Muscle of leg (tissue), 3 donors: ENCODE measurements at regions not wholly inside any gene's neighbourhood (a gene's known extent, or its start where the extent isn't known, plus 50 kb on each side); places are given as distances from the start of the nearest gene placed in this dataset.

Experiments used
- DNase-seq: peaks from one replicate; pipeline ENCODE4 v3.0.0; 2013
- H3K27ac ChIP-seq: one replicate; pipeline ENCODE4 v1.5.1; 2013; ENCODE audit warnings: mild to moderate bottlenecking, low read length, control low read depth
- H3K27me3 ChIP-seq: one replicate; pipeline ENCODE4 v1.6.1; 2013; ENCODE audit warnings: low read length; ENCODE audit not compliant: control insufficient read depth, insufficient read depth
- H3K36me3 ChIP-seq: one replicate; pipeline ENCODE4 v1.6.1; 2013; ENCODE audit warnings: low read length; ENCODE audit not compliant: control insufficient read depth, insufficient read depth
- H3K4me1 ChIP-seq: one replicate; pipeline ENCODE4 v1.6.1; 2013; ENCODE audit warnings: low read length; ENCODE audit not compliant: control insufficient read depth, insufficient read depth
- H3K4me3 ChIP-seq: one replicate; pipeline ENCODE4 v1.5.1; 2013; ENCODE audit warnings: low read length, control low read depth
- H3K9me3 ChIP-seq: replicated peaks from 2 replicates; pipeline ENCODE4 v1.6.1; 2013; ENCODE audit warnings: low read depth, low read length; ENCODE audit not compliant: control insufficient read depth
- WGBS: methylation state at CpG from one replicate; pipeline ENCODE4 v1.1.5; 2013; ENCODE audit warnings: missing lambda C conversion rate; ENCODE audit not compliant: insufficient coverage; 5-methylcytosine and 5-hydroxymethylcytosine counted together

GRCh38 chr4:73684097-73684496, 56.3 kb upstream of the CXCL8 start:
- DNase-seq, result no peak
- 17% methylated on average over 1 of the region's 1 CpG for WGBS

DNA sequence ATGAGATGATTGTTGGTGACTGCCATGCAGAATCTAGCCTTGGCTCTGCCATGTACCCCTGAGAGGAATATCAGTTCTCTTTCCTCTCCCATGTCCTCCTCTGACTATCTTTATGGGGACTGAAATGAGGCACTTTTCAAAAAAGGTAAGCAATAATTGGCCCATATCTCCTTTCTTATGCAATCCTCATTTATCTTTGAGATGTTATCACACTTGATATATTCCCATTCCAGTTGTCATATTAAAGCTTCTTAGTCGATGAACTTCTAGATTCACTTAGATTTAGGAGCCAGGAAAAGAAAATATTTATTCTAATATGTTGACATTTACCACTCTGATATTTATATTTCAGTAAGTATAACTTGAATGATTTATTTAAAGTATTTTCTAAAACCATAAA, 55.3 kb upstream of the CXCL8 start:
- no CpG with 5 or more reads among the region's 1 CpG for WGBS
- DNase-seq, result no peak

More at GRCh38 chr4:73684097-73684496, 56.3 kb upstream of the CXCL8 start:
- Histone ChIP-seq H3K27ac (no peak overlapping the region), H3K36me3 (no peaks in the 10 kb centered on the region), H3K9me3 (no peaks in the 10 kb centered on the region), H3K4me3 (no peak overlapping the region), H3K27me3 (no peaks in the 10 kb centered on the region), H3K4me1 (no peaks in the 10 kb centered on the region)

GRCh38 chr4:73687421-73687820, 52.9 kb upstream of the CXCL8 start:
- H3K27me3 ChIP-seq, result no peaks in the 10 kb centered on the region
- no CpG with 5 or more reads among the region's 1 CpG for WGBS
- H3K36me3 ChIP-seq, result no peaks in the 10 kb centered on the region
- H3K27ac ChIP-seq, result no peak overlapping the region
- no peak for DNase-seq
- H3K9me3 ChIP-seq, result no peaks in the 10 kb centered on the region
- H3K4me3 ChIP-seq, result no peak overlapping the region
- H3K4me1 ChIP-seq, result no peaks in the 10 kb centered on the region

More for the DNA sequence above, 55.3 kb upstream of the CXCL8 start:
- no peak overlapping the region for H3K27ac ChIP-seq
- H3K4me1 ChIP-seq, result no peaks in the 10 kb centered on the region
- H3K36me3 ChIP-seq, result no peaks in the 10 kb centered on the region
- H3K27me3 ChIP-seq, result no peaks in the 10 kb centered on the region
- no peak overlapping the region for H3K4me3 ChIP-seq
- H3K9me3 ChIP-seq, result no peaks in the 10 kb centered on the region

DNA sequence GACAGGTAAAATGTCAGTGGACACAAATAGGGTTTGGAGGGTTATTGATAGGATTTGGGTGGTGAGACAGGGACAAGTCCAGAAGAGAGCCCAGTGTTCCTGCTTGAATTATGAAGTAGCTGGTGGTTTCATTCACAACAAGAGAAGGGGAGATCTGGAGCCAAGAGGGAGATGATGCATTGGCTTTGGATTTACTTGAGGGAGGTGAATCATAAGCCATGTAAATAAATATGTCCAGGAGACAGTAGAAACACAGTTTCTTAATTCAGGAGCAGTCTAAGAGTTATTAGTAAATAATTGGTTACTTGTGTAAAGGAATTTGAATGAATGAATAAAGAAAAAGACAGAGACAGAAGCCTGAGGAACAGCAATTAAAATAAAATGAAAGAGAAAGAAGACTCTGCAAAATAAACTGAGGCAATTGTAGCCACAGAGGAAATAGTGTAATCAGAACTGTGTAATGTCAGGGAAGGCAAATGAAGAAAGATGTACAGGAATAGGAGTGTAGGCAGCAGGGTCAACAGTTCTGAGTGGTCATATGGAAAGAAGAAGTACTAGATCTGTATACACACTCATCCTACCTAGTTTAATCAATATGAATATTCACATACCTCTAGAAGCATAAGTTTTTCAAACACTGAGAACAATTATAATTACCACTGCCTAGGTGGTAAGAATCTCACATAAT, 50.2 kb upstream of the CXCL8 start:
- Histone ChIP-seq H3K4me3 (no peak overlapping the region), H3K4me1 (no peaks in the 10 kb centered on the region), H3K27ac (no peak overlapping the region), H3K36me3 (no peaks in the 10 kb centered on the region), H3K9me3 (no peaks in the 10 kb centered on the region), H3K27me3 (no peaks in the 10 kb centered on the region)
- DNase-seq, result no peak
